ENCODE measurements at regions not wholly inside any gene's neighbourhood (a gene's known extent, or its start where the extent isn't known, plus 50 kb on each side); places are given as distances from the start of the nearest gene placed in this dataset.

DNA sequence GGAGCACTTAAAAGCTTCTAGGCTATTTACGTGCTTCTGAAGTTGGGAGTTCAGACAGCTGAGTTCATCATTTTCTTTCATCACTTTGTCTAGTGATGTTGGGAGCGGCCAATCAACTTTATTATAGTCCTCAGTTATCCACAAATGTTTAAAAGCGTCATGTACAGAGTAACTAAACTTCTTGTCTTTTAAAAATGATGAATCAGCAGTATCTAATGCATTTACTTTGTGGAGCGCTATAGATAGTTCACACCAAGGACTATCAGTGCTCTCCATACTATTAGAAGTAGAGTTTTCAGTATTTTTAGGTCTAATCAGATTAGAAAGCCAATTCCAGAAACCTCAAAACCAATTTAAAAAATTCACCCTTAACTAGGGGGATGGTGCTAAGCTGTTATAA, 778.7 kb upstream of the PRMT6 start:
- no peak overlapping the region for H3K4me3 ChIP-seq (ENCODE audit: low read length)
- H3K4me1 ChIP-seq (ENCODE audit: low read length) = no peaks in the 10 kb centered on the region
- no peak overlapping the region for H2AFZ ChIP-seq (ENCODE audit: low read depth, low read length)
- no peak overlapping the region for H3K27ac ChIP-seq (ENCODE audit: low read length)
- H3K79me2 ChIP-seq (ENCODE audit: low read length) = no peaks in the 10 kb centered on the region
- H3K36me3 ChIP-seq (replicated peaks; ENCODE audit: low read depth, low read length) = no peaks in the 10 kb centered on the region
- H3K9me3 ChIP-seq (ENCODE audit: insufficient read depth, low read length) = no peaks in the 10 kb centered on the region
- no peaks in the 10 kb centered on the region for H4K20me1 ChIP-seq (ENCODE audit: insufficient read depth, low read length)
- H3K27me3 ChIP-seq (ENCODE audit: low read depth, low read length) = no peaks in the 10 kb centered on the region
- H3K4me2 ChIP-seq (ENCODE audit: low read length) = no peak overlapping the region
- TF ChIP-seq CTCF (IDR thresholded peaks at IDR 0.05; ENCODE audit: low read depth, low read length) = no peak
- no peak for TF ChIP-seq EZH2phosphoT487 (IDR thresholded peaks at IDR 0.05; ENCODE audit: low read depth)
- no peak overlapping the region for H3K9ac ChIP-seq (ENCODE audit: low read length)

DNA sequence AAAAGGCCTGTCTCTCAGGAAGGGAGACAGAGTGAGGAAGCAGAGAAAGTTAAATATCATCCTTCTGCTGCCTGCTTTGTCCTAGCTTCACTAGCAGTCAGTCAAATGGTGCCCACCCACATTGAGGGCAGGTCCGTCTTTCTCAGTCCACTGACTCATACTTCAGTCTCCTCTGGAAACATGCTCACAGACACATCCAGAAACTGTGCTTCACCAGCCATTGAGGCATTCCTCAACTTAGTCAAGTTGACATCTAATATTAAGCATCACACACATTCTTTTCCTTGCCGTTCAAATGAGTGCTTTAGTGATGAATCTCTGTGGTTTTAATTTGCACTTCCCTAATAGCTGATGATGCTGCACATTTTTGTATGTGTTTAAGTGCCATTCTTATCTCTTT, 777.8 kb upstream of the PRMT6 start:
- H2AFZ ChIP-seq (ENCODE audit: low read depth, low read length) = no peak overlapping the region
- H3K9me3 ChIP-seq (ENCODE audit: insufficient read depth, low read length) = no peaks in the 10 kb centered on the region
- H3K4me2 ChIP-seq (ENCODE audit: low read length) = no peak overlapping the region
- H3K79me2 ChIP-seq (ENCODE audit: low read length) = no peaks in the 10 kb centered on the region
- H3K27me3 ChIP-seq (ENCODE audit: low read depth, low read length) = no peaks in the 10 kb centered on the region
- H3K4me1 ChIP-seq (ENCODE audit: low read length) = no peaks in the 10 kb centered on the region
- no peaks in the 10 kb centered on the region for H3K36me3 ChIP-seq (replicated peaks; ENCODE audit: low read depth, low read length)
- no peaks in the 10 kb centered on the region for H4K20me1 ChIP-seq (ENCODE audit: insufficient read depth, low read length)
- no peak overlapping the region for H3K27ac ChIP-seq (ENCODE audit: low read length)
- TF ChIP-seq CTCF (IDR thresholded peaks at IDR 0.05; ENCODE audit: low read depth, low read length) = no peak
- no peak for TF ChIP-seq EZH2phosphoT487 (IDR thresholded peaks at IDR 0.05; ENCODE audit: low read depth)
- H3K9ac ChIP-seq (ENCODE audit: low read length) = no peak overlapping the region
- no peak overlapping the region for H3K4me3 ChIP-seq (ENCODE audit: low read length)

DNA sequence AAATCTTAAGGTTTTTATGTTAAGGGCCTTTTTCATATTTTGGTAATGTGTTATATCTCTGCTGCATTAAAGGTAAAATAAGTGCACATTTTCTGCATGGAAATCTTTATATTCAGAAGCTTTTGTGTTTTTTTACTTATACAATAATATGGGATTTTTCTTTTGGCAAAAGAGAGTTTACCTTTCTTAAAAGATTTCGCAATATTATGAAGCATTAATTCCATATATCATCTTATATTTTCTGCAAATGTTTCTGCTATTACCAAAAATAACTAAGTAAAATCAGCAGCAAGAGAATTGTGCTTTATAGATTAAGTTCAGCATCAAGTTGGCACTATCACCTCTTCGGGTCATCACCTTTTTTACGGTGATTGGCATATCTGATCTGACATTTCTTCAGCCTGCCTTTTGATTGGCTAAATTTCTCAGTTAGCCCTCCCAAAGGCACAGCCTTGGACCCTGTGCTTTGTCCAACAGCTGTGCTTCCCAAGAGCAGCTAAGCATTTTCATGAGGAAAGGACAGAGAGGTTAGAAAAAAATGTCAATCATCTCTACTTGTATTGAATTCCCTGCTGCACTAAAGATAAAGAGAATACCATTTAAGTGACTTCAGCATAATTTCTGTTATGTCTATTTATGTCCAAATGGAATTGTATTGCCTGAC, 767.1 kb upstream of the PRMT6 start:
- H3K79me2 ChIP-seq (ENCODE audit: low read length) = no peaks in the 10 kb centered on the region
- no peaks in the 10 kb centered on the region for H3K36me3 ChIP-seq (replicated peaks; ENCODE audit: low read depth, low read length)
- no peaks in the 10 kb centered on the region for H4K20me1 ChIP-seq (ENCODE audit: insufficient read depth, low read length)
- H3K27ac ChIP-seq (ENCODE audit: low read length) = no peak overlapping the region
- no peaks in the 10 kb centered on the region for H3K4me1 ChIP-seq (ENCODE audit: low read length)
- H3K4me3 ChIP-seq (ENCODE audit: low read length) = no peak overlapping the region
- TF ChIP-seq EZH2phosphoT487 (IDR thresholded peaks at IDR 0.05; ENCODE audit: low read depth) = no peak
- no peak for TF ChIP-seq CTCF (IDR thresholded peaks at IDR 0.05; ENCODE audit: low read depth, low read length)
- H3K27me3 ChIP-seq (ENCODE audit: low read depth, low read length) = no peaks in the 10 kb centered on the region
- no peak overlapping the region for H3K4me2 ChIP-seq (ENCODE audit: low read length)
- H3K9ac ChIP-seq (ENCODE audit: low read length) = no peak overlapping the region
- H3K9me3 ChIP-seq (ENCODE audit: insufficient read depth, low read length) = no peaks in the 10 kb centered on the region
- no peak overlapping the region for H2AFZ ChIP-seq (ENCODE audit: low read depth, low read length)

DNA sequence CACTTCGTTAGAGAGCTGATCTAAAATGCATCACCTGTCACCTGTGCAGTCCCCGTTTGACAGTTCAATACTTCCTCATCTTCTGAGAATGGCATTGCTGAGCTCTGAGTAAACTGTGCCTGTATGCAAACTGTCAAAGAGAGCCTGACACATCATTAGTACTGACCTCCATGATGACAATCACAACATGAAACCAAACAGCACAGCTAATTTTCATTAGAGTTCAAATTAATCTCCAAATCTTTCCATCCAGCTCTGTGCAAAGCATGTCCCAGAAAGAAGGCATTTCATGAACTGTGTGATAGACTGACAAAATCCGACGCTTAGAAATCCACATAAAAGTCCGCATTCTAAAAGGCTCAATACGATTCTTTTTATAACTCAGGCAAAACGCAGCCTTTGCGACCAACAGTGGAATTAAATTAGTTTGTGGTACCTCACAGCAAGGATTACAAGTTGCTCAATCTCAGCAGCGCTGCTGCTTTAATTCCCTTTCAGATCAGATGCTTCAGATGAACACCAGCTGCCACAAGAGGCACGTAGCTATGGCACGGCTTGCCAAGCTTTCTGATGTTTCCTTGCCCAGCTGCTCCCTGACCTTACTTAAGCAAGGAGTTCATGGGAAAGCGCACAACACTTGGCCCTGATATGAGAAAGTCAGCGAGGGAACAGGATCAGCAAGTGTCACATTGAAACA, 765.5 kb upstream of the PRMT6 start:
- Histone ChIP-seq H3K9ac (ENCODE audit: low read length) (no peak overlapping the region), H3K4me2 (ENCODE audit: low read length) (no peak overlapping the region), H4K20me1 (ENCODE audit: insufficient read depth, low read length) (no peaks in the 10 kb centered on the region), H3K4me3 (ENCODE audit: low read length) (no peak overlapping the region), H3K27me3 (ENCODE audit: low read depth, low read length) (no peaks in the 10 kb centered on the region), H2AFZ (ENCODE audit: low read depth, low read length) (no peak overlapping the region), H3K27ac (ENCODE audit: low read length) (no peak overlapping the region), H3K4me1 (ENCODE audit: low read length) (no peaks in the 10 kb centered on the region), H3K9me3 (ENCODE audit: insufficient read depth, low read length) (no peaks in the 10 kb centered on the region), H3K79me2 (ENCODE audit: low read length) (no peaks in the 10 kb centered on the region), H3K36me3 (replicated peaks; ENCODE audit: low read depth, low read length) (no peaks in the 10 kb centered on the region)
- TF ChIP-seq EZH2phosphoT487 (IDR thresholded peaks at IDR 0.05; ENCODE audit: low read depth) (no peak), CTCF (IDR thresholded peaks at IDR 0.05; ENCODE audit: low read depth, low read length) (no peak)

Data from OCI-LY3 (cell line).